ENCODE measurements at regions not wholly inside any gene's neighbourhood (a gene's known extent, or its start where the extent isn't known, plus 50 kb on each side); places are given as distances from the start of the nearest gene placed in this dataset.

GRCh38 chr4:110905367-110905766, 282.5 kb upstream of the PITX2 start:
- no peak overlapping the region for H3K27ac ChIP-seq (ENCODE audit: low read length)
- intact Hi-C loops (cut with micrococcal nuclease; ENCODE audit: unreplicated experiment): no loop called here
- ChIA-PET CTCF (no interaction called here), POLR2A (no interaction called here)
- DNase-seq (ENCODE audit: low read depth, low spot score) (no peak), ATAC-seq (no peak)
- H3K36me3 ChIP-seq (ENCODE audit: control insufficient read depth, insufficient read depth, low read length): no peaks in the 10 kb centered on the region; the same call in 1 of the 2 replicates
- no peak overlapping the region for H3K4me3 ChIP-seq (ENCODE audit: low read depth in 2 of 2, low read length in 2 of 2)
- no peaks in the 10 kb centered on the region for H3K4me1 ChIP-seq (ENCODE audit: control insufficient read depth, insufficient read depth, low read length)
- BruUV-seq (replicated peaks): no TSS peak
- TF ChIP-seq REST (IDR thresholded peaks at IDR 0.05; ENCODE audit: insufficient read depth in 1 of 2, low read depth in 2 of 2, low read length in 1 of 2): no peak
- TF ChIP-seq TCF7L2 (IDR thresholded peaks at IDR 0.05; ENCODE audit: low read depth, low read length): no peak
- TF ChIP-seq SIN3A (IDR thresholded peaks at IDR 0.05; ENCODE audit: borderline replicate concordance, insufficient read depth, low read depth, low read length): no peak
- TF ChIP-seq CTCF (IDR thresholded peaks at IDR 0.05): no peak
- TF ChIP-seq POLR2AphosphoS5 (IDR thresholded peaks at IDR 0.05; ENCODE audit: low read depth, low read length): no peak
- no peaks in the 10 kb centered on the region for H3K27me3 ChIP-seq (ENCODE audit: control insufficient read depth, insufficient read depth, low read length)
- in situ Hi-C loops (cut with HindIII; ENCODE audit: low pct_unique_long_range_greater_than_20kb, low sequenced_read_pairs): no loop called here
- no peaks in the 10 kb centered on the region for H3K9me3 ChIP-seq (ENCODE audit: control insufficient read depth, insufficient read depth, low read depth, low read length)

- in situ Hi-C loops (cut with HindIII; ENCODE audit: low pct_unique_long_range_greater_than_20kb, low sequenced_read_pairs): no loop called here
These were observed 285.0 kb upstream of the PITX2 start for GRCh38 chr4:110907801-110908313.

More at GRCh38 chr4:110907801-110908313, 285.0 kb upstream of the PITX2 start:
- ChIA-PET POLR2A (no interaction called here), CTCF (no interaction called here)
- ATAC-seq (no peak), DNase-seq (ENCODE audit: low read depth, low spot score) (no peak)
- BruUV-seq (replicated peaks): no TSS peak
- no peaks in the 10 kb centered on the region for H3K4me1 ChIP-seq (ENCODE audit: control insufficient read depth, insufficient read depth, low read length)
- no peak overlapping the region for H3K4me3 ChIP-seq (ENCODE audit: low read depth in 2 of 2, low read length in 2 of 2)
- TF ChIP-seq REST (IDR thresholded peaks at IDR 0.05; ENCODE audit: insufficient read depth in 1 of 2, low read depth in 2 of 2, low read length in 1 of 2) (no peak), POLR2AphosphoS5 (IDR thresholded peaks at IDR 0.05; ENCODE audit: low read depth, low read length) (no peak), CTCF (IDR thresholded peaks at IDR 0.05) (no peak), TCF7L2 (IDR thresholded peaks at IDR 0.05; ENCODE audit: low read depth, low read length) (no peak), SIN3A (IDR thresholded peaks at IDR 0.05; ENCODE audit: borderline replicate concordance, insufficient read depth, low read depth, low read length) (no peak)
- H3K27ac ChIP-seq (ENCODE audit: low read length): no peak overlapping the region
- H3K36me3 ChIP-seq (ENCODE audit: control insufficient read depth, insufficient read depth, low read length): no peaks in the 10 kb centered on the region; the same call in 1 of the 2 replicates
- intact Hi-C loops (cut with micrococcal nuclease; ENCODE audit: unreplicated experiment): no loop called here
- no peaks in the 10 kb centered on the region for H3K27me3 ChIP-seq (ENCODE audit: control insufficient read depth, insufficient read depth, low read length)
- H3K9me3 ChIP-seq (ENCODE audit: control insufficient read depth, insufficient read depth, low read depth, low read length): no peaks in the 10 kb centered on the region
